HG03159 (cell line): ENCODE measurements at regions not wholly inside any gene's neighbourhood (a gene's known extent, or its start where the extent isn't known, plus 50 kb on each side); places are given as distances from the start of the nearest gene placed in this dataset.

Source experiments
- ATAC-seq: cut with Tn5 transposase; IDR thresholded peaks from one replicate; pipeline ENCODE4 v1.9.1; 2021; ENCODE audit warnings: mild to moderate bottlenecking, moderate library complexity; ENCODE audit not compliant: unreplicated experiment

GRCh38 chr4:152100379-152101201 lies 339.8 kb upstream of the GATB start:
- ATAC-seq = no peak

GRCh38 chr4:152099981-152100378 lies 339.2 kb upstream of the GATB start:
- no peak for ATAC-seq

GRCh38 chr4:152099555-152099954 lies 338.7 kb upstream of the GATB start:
- ATAC-seq = no peak

- ATAC-seq = no peak
Measured at GRCh38 chr4:152099061-152099425, 338.2 kb upstream of the GATB start.

- no peak for ATAC-seq
Measured at GRCh38 chr4:152098365-152099060, 337.7 kb upstream of the GATB start.

- no peak for ATAC-seq
Measured at GRCh38 chr4:152097371-152097770, 336.6 kb upstream of the GATB start.

- no peak for ATAC-seq
Measured at GRCh38 chr4:152095701-152096070, 334.9 kb upstream of the GATB start.

GRCh38 chr4:152094970-152095700 lies 334.3 kb upstream of the GATB start:
- no peak for ATAC-seq

- ATAC-seq = no peak
Measured at GRCh38 chr4:152091405-152091804, 330.6 kb upstream of the GATB start.

- no peak for ATAC-seq
Measured at GRCh38 chr4:152090543-152090942, 329.7 kb upstream of the GATB start.

- no peak for ATAC-seq
Measured at GRCh38 chr4:152089584-152089983, 328.8 kb upstream of the GATB start.

GRCh38 chr4:152087335-152087734 lies 326.5 kb upstream of the GATB start:
- ATAC-seq = no peak

GRCh38 chr4:152085657-152086056 lies 324.9 kb upstream of the GATB start:
- ATAC-seq = no peak

GRCh38 chr4:152083338-152083737 lies 322.5 kb upstream of the GATB start:
- no peak for ATAC-seq

GRCh38 chr4:152081024-152081423 lies 320.2 kb upstream of the GATB start:
- ATAC-seq = peak; percentile 63

- ATAC-seq = no peak
Measured at GRCh38 chr4:152079543-152080293, 318.9 kb upstream of the GATB start.

- ATAC-seq = no peak
Measured at GRCh38 chr4:152079079-152079478, 318.3 kb upstream of the GATB start.

- ATAC-seq = no peak
Measured at GRCh38 chr4:152077582-152077981, 316.8 kb upstream of the GATB start.

GRCh38 chr4:152075253-152075928 lies 314.6 kb upstream of the GATB start:
- ATAC-seq = no peak

- no peak for ATAC-seq
Measured at GRCh38 chr4:152074573-152074972, 313.8 kb upstream of the GATB start.

- no peak for ATAC-seq
Measured at GRCh38 chr4:152074088-152074437, 313.3 kb upstream of the GATB start.
